ENCODE measurements at regions not wholly inside any gene's neighbourhood (a gene's known extent, or its start where the extent isn't known, plus 50 kb on each side); places are given as distances from the start of the nearest gene placed in this dataset.
A peak's percentile ranks its signal among the peaks of the same experiment; 100 is the strongest.
"Not testable (repeated sequence)": the region's sequence is repeated elsewhere in the genome, so short reads cannot be mapped to it uniquely, and the experiment has no call there.

DNA sequence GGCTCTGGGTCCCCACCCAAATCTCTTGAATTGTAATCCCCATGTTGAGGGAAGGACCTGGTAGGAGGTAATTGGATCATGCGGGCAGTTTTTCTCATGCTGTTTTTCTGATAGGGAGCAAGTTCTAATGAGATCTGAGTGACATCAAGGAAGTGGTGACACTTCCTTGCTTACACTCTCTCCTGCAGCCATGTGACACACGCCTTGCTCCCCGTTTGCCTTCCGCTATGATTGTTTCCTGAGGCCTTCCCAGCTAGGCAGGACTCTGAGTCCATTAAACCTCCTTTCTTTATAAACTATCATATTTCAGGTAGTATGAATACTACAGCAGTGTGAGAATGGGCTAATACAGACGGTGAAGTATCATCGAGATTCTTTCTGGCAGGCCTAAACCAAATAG lies 1040.4 kb upstream of the MIR17HG start:
- no peak overlapping the region for H3K27ac ChIP-seq (ENCODE audit: low read depth, low read length)
- WGBS (ENCODE audit: insufficient coverage): 100% methylated on average over 1 of the region's 6 CpGs
- DNase-seq (ENCODE audit: low read depth in 4 of 6, low spot score in 6 of 6): no peak
- H3K4me1 ChIP-seq (ENCODE audit: control insufficient read depth, insufficient read depth, low read length): no peaks in the 10 kb centered on the region
- H3K9me3 ChIP-seq (ENCODE audit: control insufficient read depth, insufficient read depth, low read length): no peaks in the 10 kb centered on the region
- no peaks in the 10 kb centered on the region for H3K36me3 ChIP-seq (ENCODE audit: control insufficient read depth, insufficient read depth, low read length)
- no peaks in the 10 kb centered on the region for H3K27me3 ChIP-seq (ENCODE audit: control insufficient read depth, insufficient read depth, low read length)
- no peak overlapping the region for H3K4me3 ChIP-seq (ENCODE audit: low read depth, low read length)

DNA sequence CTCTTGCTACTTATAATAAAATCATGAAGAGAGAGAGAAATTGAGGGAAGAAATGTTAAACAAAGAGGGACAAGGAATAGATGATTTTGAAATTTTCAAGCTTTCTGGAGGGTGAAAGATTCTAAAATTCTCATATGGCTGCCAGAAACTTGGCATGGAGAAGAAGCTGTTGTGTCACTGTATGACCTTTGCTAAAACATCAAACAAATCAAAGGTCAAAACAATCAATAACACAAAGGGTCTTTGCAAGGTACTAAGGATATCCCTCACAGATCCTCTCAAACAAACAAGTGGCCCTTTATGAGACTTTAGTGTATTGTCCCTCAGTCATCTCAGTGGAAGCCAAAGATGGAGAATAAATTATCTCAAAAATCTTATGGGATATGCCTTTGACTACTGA lies 1039.2 kb upstream of the MIR17HG start:
- H3K27me3 ChIP-seq (ENCODE audit: control insufficient read depth, insufficient read depth, low read length): no peaks in the 10 kb centered on the region
- no peaks in the 10 kb centered on the region for H3K9me3 ChIP-seq (ENCODE audit: control insufficient read depth, insufficient read depth, low read length)
- H3K36me3 ChIP-seq (ENCODE audit: control insufficient read depth, insufficient read depth, low read length): no peaks in the 10 kb centered on the region
- no peak overlapping the region for H3K27ac ChIP-seq (ENCODE audit: low read depth, low read length)
- no peak for DNase-seq (ENCODE audit: low read depth in 4 of 6, low spot score in 6 of 6)
- H3K4me1 ChIP-seq (ENCODE audit: control insufficient read depth, insufficient read depth, low read length): no peaks in the 10 kb centered on the region
- H3K4me3 ChIP-seq (ENCODE audit: low read depth, low read length): no peak overlapping the region

DNA sequence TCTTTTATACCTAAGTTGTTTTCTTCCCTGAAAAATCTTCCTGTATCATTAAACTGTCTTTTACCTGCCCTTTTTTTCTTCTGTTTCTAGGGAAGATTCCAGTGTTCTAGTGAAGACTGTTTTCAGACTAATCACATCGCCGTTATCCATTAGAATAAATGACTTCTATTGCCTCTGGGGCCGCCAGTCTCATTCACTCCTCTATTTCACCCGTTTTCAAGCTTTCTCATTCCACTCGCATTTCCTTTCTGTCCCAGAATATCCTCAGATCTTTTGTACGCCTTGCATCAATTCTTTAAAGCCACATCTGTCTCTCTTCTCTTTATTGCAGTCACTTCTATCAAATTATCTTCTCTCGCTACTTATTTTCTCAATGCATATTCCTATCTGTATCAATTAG lies 1035.6 kb upstream of the MIR17HG start:
- no peaks in the 10 kb centered on the region for H3K36me3 ChIP-seq (ENCODE audit: control insufficient read depth, insufficient read depth, low read length)
- DNase-seq (ENCODE audit: low read depth in 4 of 6, low spot score in 6 of 6): peak in 1 of 6 donors; percentile 62
- no peaks in the 10 kb centered on the region for H3K4me1 ChIP-seq (ENCODE audit: control insufficient read depth, insufficient read depth, low read length)
- no peak overlapping the region for H3K27ac ChIP-seq (ENCODE audit: low read depth, low read length)
- no peak overlapping the region for H3K4me3 ChIP-seq (ENCODE audit: low read depth, low read length)
- 54% methylated on average over 6 of the region's 7 CpGs for WGBS (ENCODE audit: insufficient coverage)
- no peaks in the 10 kb centered on the region for H3K9me3 ChIP-seq (ENCODE audit: control insufficient read depth, insufficient read depth, low read length)
- H3K27me3 ChIP-seq (ENCODE audit: control insufficient read depth, insufficient read depth, low read length): no peaks in the 10 kb centered on the region

DNA sequence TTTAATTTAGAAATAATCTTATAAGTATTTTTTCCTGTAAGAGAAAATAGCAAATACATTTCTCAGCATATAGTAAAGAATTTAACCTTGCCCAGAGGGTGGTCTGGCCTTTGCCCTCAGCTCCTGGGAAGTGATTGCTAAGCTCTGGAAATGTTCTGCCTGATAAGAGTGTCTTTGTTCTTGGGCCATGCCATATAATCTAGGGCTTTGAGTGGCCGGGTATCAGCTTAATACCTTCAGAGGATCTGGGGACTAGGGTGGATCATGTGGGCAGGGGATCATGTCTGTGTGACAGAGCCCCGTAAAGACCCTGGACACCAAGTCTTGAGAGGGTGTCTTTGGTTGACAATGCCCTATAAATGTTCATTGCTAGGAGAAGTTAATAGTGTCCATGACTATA lies 1032.4 kb upstream of the MIR17HG start:
- Histone ChIP-seq H3K4me3 (ENCODE audit: low read depth, low read length) (no peak overlapping the region), H3K36me3 (ENCODE audit: control insufficient read depth, insufficient read depth, low read length) (no peaks in the 10 kb centered on the region), H3K27me3 (ENCODE audit: control insufficient read depth, insufficient read depth, low read length) (no peaks in the 10 kb centered on the region), H3K9me3 (ENCODE audit: control insufficient read depth, insufficient read depth, low read length) (no peaks in the 10 kb centered on the region), H3K27ac (ENCODE audit: low read depth, low read length) (no peak overlapping the region), H3K4me1 (ENCODE audit: control insufficient read depth, insufficient read depth, low read length) (no peaks in the 10 kb centered on the region)
- 32% methylated on average over 2 of the region's 2 CpGs for WGBS (ENCODE audit: insufficient coverage)
- no peak for DNase-seq (ENCODE audit: low read depth in 4 of 6, low spot score in 6 of 6)

DNA sequence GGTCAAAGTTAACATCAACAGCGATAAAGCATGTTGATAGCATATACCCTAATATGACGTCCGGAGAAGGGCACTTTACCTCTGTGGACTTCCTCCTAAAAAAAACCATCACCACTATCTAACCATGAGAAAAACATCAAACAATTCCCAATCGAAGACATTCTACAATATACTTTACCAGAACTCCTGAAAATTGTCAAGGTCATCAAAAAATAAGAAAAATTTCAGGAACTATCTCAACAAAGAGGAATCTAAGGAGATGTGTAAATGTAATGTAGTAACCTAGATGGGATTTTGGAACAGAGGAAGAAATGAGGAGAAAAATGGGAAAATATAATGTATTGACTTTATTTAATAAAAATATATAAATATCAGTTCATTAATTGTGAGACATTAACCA lies 1026.8 kb upstream of the MIR17HG start:
- WGBS (ENCODE audit: insufficient coverage): 92% methylated on average over 2 of the region's 4 CpGs
- H3K27ac ChIP-seq (ENCODE audit: low read depth, low read length): no peak overlapping the region
- H3K4me3 ChIP-seq (ENCODE audit: low read depth, low read length): no peak overlapping the region

DNA sequence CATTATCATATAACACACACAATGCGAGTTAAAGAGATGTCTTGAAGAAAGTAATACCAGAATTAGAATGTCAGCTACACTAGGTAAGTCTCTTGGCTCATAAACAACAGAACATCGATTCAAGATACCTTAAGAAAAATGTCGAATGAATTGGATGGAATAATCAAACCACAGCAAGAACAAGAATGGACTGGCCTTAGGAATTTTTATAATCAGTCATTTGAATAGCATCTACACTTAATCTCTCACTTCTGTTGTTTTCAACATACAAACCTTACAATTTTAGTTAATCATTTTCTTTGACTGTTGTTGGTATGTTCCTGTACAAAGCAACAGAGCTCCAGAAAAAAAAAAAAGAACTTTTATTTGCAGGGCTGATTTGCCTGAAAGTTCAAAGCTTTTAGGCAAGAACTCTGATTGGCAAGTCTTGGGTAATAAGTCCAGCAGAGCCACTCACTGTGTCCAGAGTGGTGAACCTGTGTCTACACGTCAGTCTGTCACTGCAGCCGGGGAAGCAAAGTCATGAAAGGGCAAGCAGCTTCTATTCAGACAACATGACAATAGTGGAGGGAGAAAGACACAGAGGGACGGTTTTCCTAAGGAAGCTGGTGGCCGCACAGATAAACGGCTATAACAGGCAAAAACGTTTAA lies 1026.1 kb upstream of the MIR17HG start:
- DNase-seq (ENCODE audit: low read depth in 4 of 6, low spot score in 6 of 6): no peak
- Histone ChIP-seq H3K9me3 (ENCODE audit: control insufficient read depth, insufficient read depth, low read length) (no peaks in the 10 kb centered on the region), H3K27ac (ENCODE audit: low read depth, low read length) (no peak overlapping the region), H3K4me1 (ENCODE audit: control insufficient read depth, insufficient read depth, low read length) (no peaks in the 10 kb centered on the region), H3K36me3 (ENCODE audit: control insufficient read depth, insufficient read depth, low read length) (no peaks in the 10 kb centered on the region), H3K27me3 (ENCODE audit: control insufficient read depth, insufficient read depth, low read length) (no peaks in the 10 kb centered on the region), H3K4me3 (ENCODE audit: low read depth, low read length) (no peak overlapping the region)
- WGBS (ENCODE audit: insufficient coverage): 41% methylated on average over 2 of the region's 9 CpGs

More for the DNA sequence above, 1026.8 kb upstream of the MIR17HG start:
- DNase-seq (ENCODE audit: low read depth in 4 of 6, low spot score in 6 of 6): no peak
- Histone ChIP-seq H3K9me3 (ENCODE audit: control insufficient read depth, insufficient read depth, low read length) (no peaks in the 10 kb centered on the region), H3K4me1 (ENCODE audit: control insufficient read depth, insufficient read depth, low read length) (no peaks in the 10 kb centered on the region), H3K36me3 (ENCODE audit: control insufficient read depth, insufficient read depth, low read length) (no peaks in the 10 kb centered on the region), H3K27me3 (ENCODE audit: control insufficient read depth, insufficient read depth, low read length) (no peaks in the 10 kb centered on the region)

DNA sequence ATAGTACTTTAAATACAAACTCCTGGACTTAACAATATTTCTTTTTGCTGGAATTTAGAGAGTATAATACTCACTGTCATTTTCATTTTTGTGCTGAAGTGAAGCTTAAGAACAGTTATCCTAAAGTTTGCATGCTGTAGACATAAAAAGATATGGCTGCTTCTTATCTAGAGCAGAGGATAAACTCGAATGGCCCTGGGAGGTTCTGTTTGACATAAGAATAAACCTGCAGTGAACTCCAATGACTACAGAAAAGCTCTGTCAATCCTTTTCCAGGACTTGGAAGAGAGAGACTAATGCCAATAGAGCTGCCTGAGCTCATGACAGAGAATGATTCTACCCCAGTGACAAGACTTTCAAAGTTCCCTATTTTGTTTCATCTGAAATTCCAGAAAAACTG lies 1017.8 kb upstream of the MIR17HG start:
- DNase-seq (ENCODE audit: low read depth in 4 of 6, low spot score in 6 of 6): peak in 1 of 6 donors; percentile 7
- Histone ChIP-seq H3K36me3 (ENCODE audit: control insufficient read depth, insufficient read depth, low read length) (no peaks in the 10 kb centered on the region), H3K9me3 (ENCODE audit: control insufficient read depth, insufficient read depth, low read length) (no peaks in the 10 kb centered on the region), H3K27me3 (ENCODE audit: control insufficient read depth, insufficient read depth, low read length) (no peaks in the 10 kb centered on the region), H3K4me1 (ENCODE audit: control insufficient read depth, insufficient read depth, low read length) (no peaks in the 10 kb centered on the region), H3K4me3 (ENCODE audit: low read depth, low read length) (no peak overlapping the region), H3K27ac (ENCODE audit: low read depth, low read length) (no peak overlapping the region)
- no CpG with 5 or more reads among the region's 1 CpG for WGBS (ENCODE audit: insufficient coverage)

DNA sequence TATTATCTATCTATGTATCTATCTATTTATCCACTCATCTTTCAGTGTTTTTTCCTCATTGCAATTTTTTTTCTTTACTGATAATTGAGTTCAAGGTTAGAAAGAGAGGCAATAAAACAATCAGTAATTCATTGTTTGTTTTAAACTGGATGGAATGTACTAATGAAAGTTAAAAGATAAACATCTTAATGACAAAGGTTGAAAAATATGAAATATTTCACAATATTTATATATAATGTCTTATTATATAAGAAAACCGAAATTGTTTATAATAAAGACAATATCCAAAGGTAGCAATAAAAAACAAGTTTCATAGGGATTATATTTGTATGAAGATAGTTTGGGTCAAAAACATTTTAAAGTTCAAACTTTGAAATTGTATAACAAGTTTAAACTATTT lies 1015.5 kb upstream of the MIR17HG start:
- Histone ChIP-seq H3K36me3 (ENCODE audit: control insufficient read depth, insufficient read depth, low read length) (no peaks in the 10 kb centered on the region), H3K4me1 (ENCODE audit: control insufficient read depth, insufficient read depth, low read length) (no peaks in the 10 kb centered on the region), H3K27ac (ENCODE audit: low read depth, low read length) (no peak overlapping the region), H3K27me3 (ENCODE audit: control insufficient read depth, insufficient read depth, low read length) (no peaks in the 10 kb centered on the region), H3K4me3 (ENCODE audit: low read depth, low read length) (no peak overlapping the region), H3K9me3 (ENCODE audit: control insufficient read depth, insufficient read depth, low read length) (no peaks in the 10 kb centered on the region)
- WGBS (ENCODE audit: insufficient coverage): no CpG with 5 or more reads among the region's 1 CpG
- DNase-seq (ENCODE audit: low read depth in 4 of 6, low spot score in 6 of 6): no peak

DNA sequence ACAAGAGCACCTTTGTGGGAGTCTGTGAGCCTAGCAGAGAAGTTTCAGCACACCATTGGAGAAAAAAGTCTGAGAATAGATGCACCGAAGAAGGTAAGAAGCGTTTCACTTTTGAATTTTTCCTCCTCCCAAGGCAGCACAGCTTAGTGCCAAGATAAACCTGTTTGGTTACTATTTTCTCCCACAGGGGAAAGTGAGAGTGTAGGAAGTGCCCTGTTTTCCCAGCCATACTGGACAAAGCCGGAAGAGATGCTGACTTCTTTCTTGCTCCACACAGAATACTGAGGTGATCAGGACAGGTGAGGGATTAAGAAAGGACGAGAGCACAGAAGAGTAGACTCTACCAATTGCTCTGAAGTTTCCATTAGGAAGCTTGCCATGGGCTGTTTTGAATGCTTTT lies 1011.0 kb upstream of the MIR17HG start:
- 100% methylated on average over 1 of the region's 4 CpGs for WGBS (ENCODE audit: insufficient coverage)
- H3K4me3 ChIP-seq (ENCODE audit: low read depth, low read length): no peak overlapping the region

DNA sequence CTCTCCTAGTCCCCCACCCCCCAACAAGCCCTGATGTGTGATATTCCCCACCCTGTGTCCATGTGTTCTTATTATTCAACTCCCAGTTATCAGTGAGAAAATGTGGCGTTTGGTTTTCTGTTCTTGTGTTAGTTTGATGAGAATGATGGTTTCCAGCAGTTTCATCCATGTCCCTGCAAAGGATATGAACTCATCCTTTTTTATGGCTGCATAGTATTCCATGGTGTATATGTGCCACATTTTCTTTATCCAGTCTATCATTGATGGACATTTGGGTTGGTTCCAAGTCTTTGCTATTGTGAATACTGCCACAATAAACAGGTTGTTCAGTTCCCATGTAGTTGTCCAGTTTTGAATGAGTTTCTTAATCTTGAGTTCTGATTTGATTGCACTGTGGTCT lies 1006.1 kb upstream of the MIR17HG start:
- not testable (repeated sequence) for H3K36me3 ChIP-seq (ENCODE audit: control insufficient read depth, insufficient read depth, low read length); H3K27me3 ChIP-seq (ENCODE audit: control insufficient read depth, insufficient read depth, low read length); DNase-seq (ENCODE audit: low read depth in 4 of 6, low spot score in 6 of 6); H3K27ac ChIP-seq (ENCODE audit: low read depth, low read length); H3K4me3 ChIP-seq (ENCODE audit: low read depth, low read length); H3K9me3 ChIP-seq (ENCODE audit: control insufficient read depth, insufficient read depth, low read length); H3K4me1 ChIP-seq (ENCODE audit: control insufficient read depth, insufficient read depth, low read length)
- no CpG with 5 or more reads among the region's 1 CpG for WGBS (ENCODE audit: insufficient coverage)

More for the DNA sequence above, 1011.0 kb upstream of the MIR17HG start:
- Histone ChIP-seq H3K4me1 (ENCODE audit: control insufficient read depth, insufficient read depth, low read length) (no peaks in the 10 kb centered on the region), H3K27me3 (ENCODE audit: control insufficient read depth, insufficient read depth, low read length) (no peaks in the 10 kb centered on the region), H3K36me3 (ENCODE audit: control insufficient read depth, insufficient read depth, low read length) (no peaks in the 10 kb centered on the region), H3K27ac (ENCODE audit: low read depth, low read length) (no peak overlapping the region), H3K9me3 (ENCODE audit: control insufficient read depth, insufficient read depth, low read length) (no peaks in the 10 kb centered on the region)
- DNase-seq (ENCODE audit: low read depth in 4 of 6, low spot score in 6 of 6): no peak

Measured in spinal cord (tissue), 9 donors.